Rectal smooth muscle tissue (tissue), 1 donor: ENCODE measurements at regions not wholly inside any gene's neighbourhood (a gene's known extent, or its start where the extent isn't known, plus 50 kb on each side); places are given as distances from the start of the nearest gene placed in this dataset.
"Not testable (repeated sequence)": the region's sequence is repeated elsewhere in the genome, so short reads cannot be mapped to it uniquely, and the experiment has no call there.

ENCODE experiments used
- H3K27ac ChIP-seq: one replicate; pipeline ENCODE4 v1.7.0; 2013; ENCODE audit warnings: low read depth, low read length, inconsistent platforms
- H3K27me3 ChIP-seq: one replicate; pipeline ENCODE4 v1.7.0; 2013; ENCODE audit warnings: low read length; ENCODE audit not compliant: control insufficient read depth, insufficient read depth
- H3K36me3 ChIP-seq: one replicate; pipeline ENCODE4 v1.7.0; 2013; ENCODE audit warnings: low read length; ENCODE audit not compliant: control insufficient read depth, insufficient read depth
- H3K4me1 ChIP-seq: one replicate; pipeline ENCODE4 v1.7.0; 2013; ENCODE audit warnings: low read length; ENCODE audit not compliant: control insufficient read depth, insufficient read depth
- H3K4me3 ChIP-seq: one replicate; pipeline ENCODE4 v1.7.0; 2013; ENCODE audit warnings: low read length
- H3K9ac ChIP-seq: one replicate; pipeline ENCODE4 v1.7.0; 2013; ENCODE audit warnings: low read length

DNA sequence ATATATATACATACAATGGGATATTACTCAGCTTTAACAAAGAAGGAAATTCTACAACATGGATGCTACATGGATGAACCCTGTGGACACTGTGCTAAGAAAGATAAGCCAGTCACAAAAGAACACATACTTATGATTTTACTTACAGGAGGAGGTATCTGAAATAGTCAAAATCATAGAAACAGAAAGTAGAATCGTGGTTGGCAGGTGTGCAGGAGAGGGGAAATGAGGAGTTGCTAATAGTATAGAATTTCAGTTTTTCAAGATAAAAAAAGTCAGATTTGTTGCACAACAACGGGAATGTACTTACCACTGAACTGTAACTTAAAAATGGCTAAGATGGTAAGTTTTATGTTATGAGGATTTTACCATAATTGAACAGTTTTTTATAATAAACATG is 706.3 kb downstream of the TFAP2A start:
- Histone ChIP-seq H3K4me1 (no peaks in the 10 kb centered on the region), H3K27me3 (no peaks in the 10 kb centered on the region), H3K4me3 (no peak overlapping the region), H3K27ac (no peak overlapping the region), H3K9ac (no peak overlapping the region), H3K36me3 (no peaks in the 10 kb centered on the region)

DNA sequence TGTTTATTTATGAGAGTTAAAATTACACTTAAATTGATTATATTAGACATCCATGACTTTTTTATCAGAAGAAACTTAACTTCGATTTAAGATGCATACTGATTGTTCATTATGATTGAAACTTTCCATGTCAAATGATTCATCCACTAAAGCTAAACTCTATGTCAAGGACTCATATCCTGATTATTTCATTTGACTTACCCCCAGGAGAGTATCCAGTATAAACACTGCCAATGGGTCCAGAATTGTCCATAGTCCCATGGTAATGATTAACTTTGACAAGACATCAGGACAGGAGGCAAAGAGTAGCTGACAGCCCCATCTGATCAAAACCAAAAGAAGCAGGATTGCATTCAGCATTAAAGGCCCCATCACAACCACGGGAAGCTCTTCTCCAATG is 709.9 kb downstream of the TFAP2A start:
- Histone ChIP-seq H3K4me1 (no peaks in the 10 kb centered on the region), H3K4me3 (no peak overlapping the region), H3K27ac (no peak overlapping the region), H3K9ac (no peak overlapping the region), H3K27me3 (no peaks in the 10 kb centered on the region), H3K36me3 (no peaks in the 10 kb centered on the region)

DNA sequence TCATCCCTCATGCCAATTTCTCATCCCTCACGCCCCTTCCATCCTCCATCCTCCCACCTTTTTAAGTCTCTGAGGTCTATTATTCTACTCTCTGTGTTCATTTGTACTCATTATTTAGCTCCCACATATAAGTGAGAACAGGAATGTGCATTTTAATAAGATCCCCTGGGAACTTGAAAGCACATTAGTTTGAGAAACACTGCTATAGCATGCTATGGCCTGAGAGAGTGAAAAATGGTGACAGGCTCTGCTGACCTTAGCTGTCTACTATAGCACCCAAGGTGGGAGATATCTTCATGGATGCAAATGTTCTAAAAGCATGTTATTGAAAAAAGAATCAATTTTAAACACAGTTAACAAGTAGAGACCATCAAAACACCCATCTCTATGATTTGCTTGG is 712.0 kb downstream of the TFAP2A start:
- no peaks in the 10 kb centered on the region for H3K4me1 ChIP-seq
- no peaks in the 10 kb centered on the region for H3K27me3 ChIP-seq
- no peak overlapping the region for H3K4me3 ChIP-seq
- H3K27ac ChIP-seq = no peak overlapping the region
- no peak overlapping the region for H3K9ac ChIP-seq
- H3K36me3 ChIP-seq = no peaks in the 10 kb centered on the region

DNA sequence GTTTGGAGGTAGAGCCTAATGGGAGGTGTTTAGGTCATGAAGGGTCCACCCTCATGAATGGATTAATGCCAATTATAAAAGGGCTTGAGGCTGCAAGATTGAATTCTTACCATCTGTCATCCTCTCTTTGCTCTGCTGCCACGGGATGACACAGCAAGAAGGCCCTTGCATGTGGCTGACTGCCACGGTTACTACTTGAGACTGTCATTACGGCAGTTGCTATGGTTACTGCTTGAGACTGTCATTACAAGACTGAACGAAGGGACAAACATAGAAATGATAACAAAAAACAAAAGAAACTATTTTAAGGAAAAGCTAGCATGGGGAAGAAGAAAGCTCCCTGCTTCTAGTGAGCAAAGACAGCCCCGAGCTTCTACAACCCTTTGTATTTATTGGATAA is 715.0 kb downstream of the TFAP2A start:
- Histone ChIP-seq H3K27ac (no peak overlapping the region), H3K4me1 (no peaks in the 10 kb centered on the region), H3K36me3 (no peaks in the 10 kb centered on the region), H3K27me3 (no peaks in the 10 kb centered on the region), H3K4me3 (no peak overlapping the region), H3K9ac (no peak overlapping the region)

DNA sequence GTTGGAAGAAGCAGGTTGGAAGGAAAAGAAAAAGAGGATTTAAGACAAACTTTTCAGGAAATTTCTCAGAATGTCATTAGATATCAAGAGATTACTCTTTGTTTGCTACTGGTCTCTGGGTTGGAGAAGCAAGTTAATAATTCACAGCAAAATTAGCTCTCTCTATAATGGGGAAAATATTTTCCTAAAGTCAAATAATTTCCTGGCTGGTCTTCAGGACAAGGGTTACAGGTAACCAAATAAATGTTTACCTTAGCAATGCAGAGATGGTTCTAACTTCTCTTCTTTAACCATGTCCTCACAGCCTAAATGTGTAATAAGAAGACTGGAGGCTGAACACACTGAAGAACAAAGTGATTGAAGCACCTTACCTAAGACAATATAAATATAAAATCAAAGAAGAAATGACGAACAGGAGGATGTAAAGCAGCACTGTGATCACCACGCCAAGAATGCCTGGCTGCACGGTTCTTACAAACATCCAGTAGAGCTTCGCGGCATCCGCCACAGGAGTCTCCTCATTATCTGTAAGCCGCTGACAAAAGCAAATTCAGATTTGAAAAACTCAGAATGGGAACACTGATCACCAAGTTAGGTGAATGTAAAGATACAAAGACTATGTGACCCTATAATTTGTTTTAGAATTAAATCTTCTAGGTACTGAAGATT is 717.5 kb downstream of the TFAP2A start:
- H3K27ac ChIP-seq = no peak overlapping the region
- H3K9ac ChIP-seq = no peak overlapping the region
- no peaks in the 10 kb centered on the region for H3K4me1 ChIP-seq
- no peaks in the 10 kb centered on the region for H3K27me3 ChIP-seq
- H3K36me3 ChIP-seq = no peaks in the 10 kb centered on the region
- no peak overlapping the region for H3K4me3 ChIP-seq

DNA sequence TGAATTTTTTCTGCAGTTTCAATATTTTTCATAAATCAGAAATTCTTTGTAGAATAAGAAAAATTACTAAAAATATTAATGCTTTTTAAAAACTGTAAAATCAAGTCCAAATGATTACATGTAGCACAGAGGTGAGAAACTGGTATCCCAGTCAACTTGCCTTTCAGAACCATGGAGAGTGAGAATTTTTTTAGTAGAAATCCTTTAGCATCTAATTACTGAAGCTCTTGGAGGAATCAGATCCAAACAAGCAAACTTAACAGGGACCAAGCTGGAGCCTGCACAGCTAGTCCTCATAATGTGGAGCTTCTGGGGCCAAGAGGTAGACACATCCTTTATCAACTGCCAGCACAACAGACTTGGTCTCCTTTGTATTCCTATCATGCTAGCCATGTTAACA is 724.5 kb downstream of the TFAP2A start:
- no peaks in the 10 kb centered on the region for H3K36me3 ChIP-seq
- H3K4me1 ChIP-seq = no peaks in the 10 kb centered on the region
- H3K9ac ChIP-seq = no peak overlapping the region
- H3K27ac ChIP-seq = no peak overlapping the region
- no peak overlapping the region for H3K4me3 ChIP-seq
- H3K27me3 ChIP-seq = no peaks in the 10 kb centered on the region

DNA sequence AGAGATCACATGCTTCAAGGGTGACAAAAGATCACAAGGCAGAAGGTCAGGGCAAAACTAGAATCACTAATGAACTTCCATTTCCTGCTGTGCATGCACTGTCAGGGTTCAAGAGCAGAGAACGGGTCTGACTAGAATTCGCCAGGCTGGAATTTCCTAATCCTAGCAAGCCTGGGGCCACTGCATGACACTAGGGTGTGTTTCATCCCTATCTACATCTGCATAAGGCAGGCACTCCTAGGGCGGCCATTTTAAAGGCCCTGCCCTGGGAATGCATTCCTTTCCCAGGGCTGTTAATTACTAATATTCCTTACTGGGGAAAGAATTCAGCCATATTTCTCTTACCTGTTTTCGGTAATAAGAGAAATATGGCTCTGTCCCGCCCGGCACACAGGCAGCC is 734.1 kb downstream of the TFAP2A start:
- not testable (repeated sequence) for H3K9ac ChIP-seq, H3K4me3 ChIP-seq, H3K36me3 ChIP-seq, H3K27me3 ChIP-seq, H3K27ac ChIP-seq, H3K4me1 ChIP-seq

DNA sequence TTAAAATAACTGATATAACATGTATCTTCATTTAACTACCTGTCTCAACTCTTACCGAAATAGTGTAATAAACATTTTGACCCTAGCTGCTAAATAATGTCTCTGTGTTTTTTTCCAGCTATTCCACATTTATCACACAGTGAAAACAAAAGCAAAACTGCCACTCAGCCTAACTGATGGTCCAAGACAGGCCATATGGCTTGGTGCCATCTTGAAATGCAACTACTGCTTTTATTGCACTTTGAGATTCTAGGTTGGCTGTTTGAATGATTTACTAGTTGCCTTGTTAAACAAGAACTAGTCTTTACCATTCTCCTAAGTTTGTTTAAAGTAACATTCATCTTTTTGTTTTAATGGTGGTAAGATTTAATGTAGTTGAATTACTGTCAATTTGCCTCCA is 739.8 kb downstream of the TFAP2A start:
- Histone ChIP-seq H3K36me3 (no peaks in the 10 kb centered on the region), H3K27ac (no peak overlapping the region), H3K9ac (no peak overlapping the region), H3K4me3 (no peak overlapping the region), H3K27me3 (no peaks in the 10 kb centered on the region), H3K4me1 (no peaks in the 10 kb centered on the region)

DNA sequence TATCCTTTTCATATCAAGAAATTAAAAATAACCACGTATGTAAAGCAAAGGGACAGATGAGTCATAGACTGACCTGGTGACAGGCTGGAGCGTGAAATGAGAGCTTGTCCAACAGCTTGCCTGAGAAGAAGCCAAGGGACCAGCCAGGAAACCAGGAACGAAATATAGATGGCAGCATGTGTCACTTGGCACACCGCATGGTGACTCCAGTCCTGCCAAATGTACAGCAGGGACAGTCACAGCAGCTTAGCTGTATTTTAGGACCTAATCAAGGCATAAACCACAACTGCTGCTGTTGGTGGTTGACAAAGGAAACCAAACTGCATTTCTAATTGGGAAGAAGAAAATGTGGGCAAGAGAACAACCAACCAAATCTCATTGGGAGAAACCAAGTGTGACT is 755.0 kb downstream of the TFAP2A start:
- no peaks in the 10 kb centered on the region for H3K4me1 ChIP-seq
- no peak overlapping the region for H3K4me3 ChIP-seq
- H3K9ac ChIP-seq = no peak overlapping the region
- H3K27me3 ChIP-seq = no peaks in the 10 kb centered on the region
- H3K27ac ChIP-seq = no peak overlapping the region
- H3K36me3 ChIP-seq = no peaks in the 10 kb centered on the region

DNA sequence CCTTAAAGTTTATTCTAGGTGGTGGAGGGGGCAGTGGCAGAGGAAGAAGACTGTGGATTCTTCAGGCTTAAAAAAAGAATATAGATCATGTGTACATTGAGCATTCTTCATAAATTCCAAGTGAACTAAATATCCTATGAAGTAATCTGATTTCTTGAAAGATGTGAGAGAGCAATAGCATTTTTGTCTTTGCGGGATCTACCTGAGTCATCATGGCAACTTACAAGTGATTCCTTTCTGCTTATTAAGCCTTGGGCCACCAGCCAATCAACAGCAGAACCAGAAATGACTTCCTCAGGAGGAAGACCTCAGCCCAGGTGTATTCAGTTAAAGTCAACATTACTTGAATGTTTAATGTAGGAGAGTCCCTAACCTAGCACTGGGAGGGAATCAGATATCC is 756.9 kb downstream of the TFAP2A start:
- H3K9ac ChIP-seq = no peak overlapping the region
- H3K36me3 ChIP-seq = no peaks in the 10 kb centered on the region
- no peaks in the 10 kb centered on the region for H3K4me1 ChIP-seq
- no peak overlapping the region for H3K4me3 ChIP-seq
- H3K27ac ChIP-seq = no peak overlapping the region
- H3K27me3 ChIP-seq = no peaks in the 10 kb centered on the region

DNA sequence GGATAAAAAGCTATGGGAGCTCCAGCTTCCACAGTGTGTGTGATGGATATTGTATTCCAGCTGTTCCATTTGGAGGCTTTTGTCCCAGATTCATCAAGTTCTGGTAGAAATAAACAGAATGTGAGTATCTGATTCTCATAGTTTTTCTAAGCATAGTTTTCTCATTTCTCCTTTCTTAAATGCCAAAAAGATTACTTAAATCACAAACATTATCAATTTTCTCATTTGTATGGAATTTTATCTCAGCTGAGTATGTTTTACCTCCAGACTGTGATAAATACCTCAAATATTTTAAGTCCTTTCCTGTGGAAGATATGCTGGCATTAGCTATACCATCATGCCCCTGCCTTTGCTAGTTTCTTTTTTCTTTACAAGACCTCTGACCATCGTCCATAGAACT is 767.3 kb downstream of the TFAP2A start:
- no peak overlapping the region for H3K27ac ChIP-seq
- H3K4me1 ChIP-seq = no peaks in the 10 kb centered on the region
- no peaks in the 10 kb centered on the region for H3K27me3 ChIP-seq
- no peak overlapping the region for H3K4me3 ChIP-seq
- H3K9ac ChIP-seq = no peak overlapping the region
- no peaks in the 10 kb centered on the region for H3K36me3 ChIP-seq

DNA sequence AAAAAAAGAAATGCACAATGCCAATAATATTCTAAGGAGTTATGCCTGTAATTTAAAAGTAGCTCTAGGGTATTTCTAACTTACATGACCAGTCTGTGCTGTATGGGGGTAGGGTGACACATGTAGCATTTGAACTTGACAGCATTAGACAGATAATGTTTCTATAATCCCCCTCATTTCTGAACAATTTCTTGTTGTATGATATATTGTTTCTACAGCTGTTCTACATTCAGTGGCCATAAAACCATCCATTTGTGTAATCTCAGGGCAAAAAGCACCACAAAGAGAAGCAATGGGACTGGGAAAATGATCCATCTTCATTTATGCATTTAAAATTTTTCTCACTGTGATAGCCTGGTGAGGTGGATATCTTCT is 767.8 kb downstream of the TFAP2A start:
- Histone ChIP-seq H3K4me3 (no peak overlapping the region), H3K36me3 (no peaks in the 10 kb centered on the region), H3K9ac (no peak overlapping the region), H3K27me3 (no peaks in the 10 kb centered on the region), H3K27ac (no peak overlapping the region), H3K4me1 (no peaks in the 10 kb centered on the region)

DNA sequence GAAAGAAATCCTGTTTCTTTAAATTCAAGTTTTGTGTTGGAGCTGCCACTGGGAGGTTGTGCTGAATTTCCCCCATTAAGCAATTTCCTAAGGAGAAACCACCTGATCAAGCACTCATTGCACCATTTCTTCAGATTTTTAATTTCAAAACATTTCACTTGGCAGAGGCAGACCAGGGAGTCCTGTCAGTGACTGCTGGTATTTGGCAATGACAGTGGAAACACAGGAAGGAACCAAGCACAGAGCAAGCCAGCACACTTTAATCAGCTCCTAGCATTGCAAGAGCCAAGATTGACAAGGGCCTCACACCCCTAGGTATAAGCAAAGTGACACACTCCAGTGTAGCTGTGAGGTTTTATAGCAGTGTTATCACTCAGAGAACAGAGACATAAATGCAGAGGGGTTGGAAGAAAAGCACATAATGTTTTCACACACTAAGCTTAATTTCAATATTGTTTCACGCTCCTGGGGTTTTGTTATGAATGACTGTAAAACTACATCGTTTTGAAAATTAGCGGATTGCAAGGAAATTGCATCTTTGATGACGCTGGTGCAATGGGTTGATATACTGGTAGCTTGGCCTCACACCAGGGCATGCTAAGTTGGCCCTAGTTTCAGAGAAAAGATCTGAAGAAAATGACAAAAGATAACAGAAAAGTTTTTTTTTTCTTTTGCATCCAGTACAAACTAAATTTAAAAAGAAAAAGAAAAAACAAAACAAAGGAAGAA is 768.4 kb downstream of the TFAP2A start:
- no peaks in the 10 kb centered on the region for H3K4me1 ChIP-seq
- H3K4me3 ChIP-seq = no peak overlapping the region
- no peaks in the 10 kb centered on the region for H3K27me3 ChIP-seq
- no peak overlapping the region for H3K9ac ChIP-seq
- H3K27ac ChIP-seq = no peak overlapping the region
- H3K36me3 ChIP-seq = no peaks in the 10 kb centered on the region
